HUES48 (cell line): ENCODE measurements at regions not wholly inside any gene's neighbourhood (a gene's known extent, or its start where the extent isn't known, plus 50 kb on each side); places are given as distances from the start of the nearest gene placed in this dataset.

Source experiments
- H3K27ac ChIP-seq: one replicate; pipeline ENCODE4 v1.7.0; 2013; ENCODE audit warnings: low read depth, low read length, inconsistent platforms
- H3K27me3 ChIP-seq: 2 replicates; pipeline ENCODE4 v1.6.1; 2013; ENCODE audit warnings: mild to moderate bottlenecking, low read length; ENCODE audit not compliant: control insufficient read depth, insufficient read depth
- H3K36me3 ChIP-seq: 2 replicates; pipeline ENCODE4 v1.6.1; 2013; ENCODE audit warnings: low read length; ENCODE audit not compliant: control insufficient read depth, insufficient read depth
- H3K4me1 ChIP-seq: 2 replicates; pipeline ENCODE4 v1.6.1; 2013; ENCODE audit warnings: mild to moderate bottlenecking, low read length; ENCODE audit not compliant: control insufficient read depth, insufficient read depth
- H3K4me3 ChIP-seq: 2 replicates; pipeline ENCODE4 v1.5.1; 2013; ENCODE audit warnings: mild to moderate bottlenecking, low read depth, low read length
- H3K9ac ChIP-seq: 2 replicates; pipeline ENCODE4 v1.6.1; 2013; ENCODE audit warnings: mild to moderate bottlenecking, low read depth, low read length, moderate library complexity
- H3K9me3 ChIP-seq: 2 replicates; pipeline ENCODE4 v1.6.1; 2013; ENCODE audit warnings: low read length; ENCODE audit not compliant: control insufficient read depth, insufficient read depth

DNA sequence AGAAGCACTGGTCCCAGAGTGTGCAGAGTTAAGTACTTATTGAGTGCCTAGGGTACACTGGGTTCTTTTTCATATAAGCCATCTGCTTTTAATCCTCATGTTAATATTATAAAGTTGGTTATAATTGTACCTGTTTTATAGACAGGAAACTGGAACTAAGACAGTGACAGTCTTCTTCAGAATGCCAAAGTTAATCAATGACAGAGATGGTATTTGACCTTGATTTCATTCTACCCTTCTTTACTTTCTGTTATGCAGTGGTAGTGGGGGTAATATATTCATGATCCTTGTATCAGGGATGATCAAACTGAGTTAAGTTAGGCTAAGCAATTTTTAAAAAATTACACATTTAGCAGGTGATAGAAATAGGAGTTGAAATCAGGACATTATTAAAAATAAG is 108.6 kb upstream of the GOT2 start:
- Histone ChIP-seq H3K4me3 (no peak overlapping the region), H3K9ac (no peak overlapping the region), H3K9me3 (no peaks in the 10 kb centered on the region), H3K36me3 (no peaks in the 10 kb centered on the region), H3K27me3 (no peaks in the 10 kb centered on the region), H3K4me1 (peaks cover under 1% of the 10 kb centered on the region; the same call in 1 of the 2 replicates), H3K27ac (no peak overlapping the region)

DNA sequence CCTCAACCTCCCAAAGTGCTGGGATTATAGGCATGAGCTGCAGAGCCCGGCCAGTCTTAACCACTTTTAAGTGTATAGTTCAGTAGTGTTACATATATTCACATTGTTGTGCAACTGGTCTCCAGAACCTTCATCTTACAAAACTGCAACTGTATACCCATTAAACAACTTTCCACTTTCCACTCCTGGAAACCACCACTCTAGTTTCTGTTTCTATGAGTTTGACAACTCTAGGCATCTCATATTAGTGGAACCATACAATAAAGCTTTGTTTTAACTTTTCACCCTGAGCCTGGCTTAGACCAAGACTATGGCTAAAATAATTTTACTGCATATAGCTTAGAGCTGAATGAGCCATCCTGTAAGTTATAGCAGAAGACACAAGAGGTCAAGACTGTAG is 108.0 kb upstream of the GOT2 start:
- H3K36me3 ChIP-seq = no peaks in the 10 kb centered on the region
- H3K4me1 ChIP-seq = no peaks in the 10 kb centered on the region
- H3K4me3 ChIP-seq = no peak overlapping the region
- no peaks in the 10 kb centered on the region for H3K9me3 ChIP-seq
- H3K27ac ChIP-seq = no peak overlapping the region
- H3K27me3 ChIP-seq = no peaks in the 10 kb centered on the region
- H3K9ac ChIP-seq = no peak overlapping the region

DNA sequence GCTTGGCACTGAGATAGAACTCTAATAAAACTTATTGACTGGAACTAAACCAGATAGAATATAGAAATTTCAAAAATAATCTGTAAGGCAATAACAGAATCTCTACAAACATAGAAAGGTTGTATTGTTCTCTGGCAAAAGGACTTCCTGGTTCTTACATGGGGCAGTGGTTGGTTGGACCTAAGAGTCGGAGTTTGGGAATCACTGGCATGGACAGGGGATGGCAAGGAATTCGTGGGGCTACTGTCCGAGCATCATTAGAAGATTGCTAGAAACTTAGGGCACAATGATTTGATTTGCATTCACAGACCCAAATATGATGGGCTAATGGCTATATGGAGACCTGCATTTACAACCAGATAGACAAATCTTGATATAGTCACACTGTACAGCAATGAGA is 103.8 kb upstream of the GOT2 start:
- Histone ChIP-seq H3K4me3 (no peak overlapping the region), H3K27ac (no peak overlapping the region), H3K36me3 (no peaks in the 10 kb centered on the region), H3K9me3 (no peaks in the 10 kb centered on the region), H3K27me3 (no peaks in the 10 kb centered on the region), H3K9ac (no peak overlapping the region), H3K4me1 (peaks cover 9% of the 10 kb centered on the region)

DNA sequence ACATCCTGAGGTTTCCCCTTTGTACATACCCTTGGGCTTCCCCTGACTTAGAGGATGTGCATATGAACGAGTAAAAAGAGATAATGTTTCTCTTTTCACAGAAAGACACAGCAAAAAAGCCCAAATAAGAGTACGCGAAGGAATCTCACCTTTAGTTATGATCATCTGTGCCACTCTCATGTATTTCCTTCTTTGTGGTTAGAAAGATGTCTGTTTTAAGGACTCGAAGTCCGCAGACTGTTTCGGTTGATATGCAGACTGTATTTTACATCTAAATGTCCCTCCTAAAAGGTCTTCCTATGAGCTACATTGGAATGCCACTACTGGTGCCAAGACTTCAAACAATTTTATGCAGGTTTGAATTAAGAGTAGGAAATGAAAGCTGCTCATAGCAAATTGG is 102.3 kb upstream of the GOT2 start:
- Histone ChIP-seq H3K27ac (no peak overlapping the region), H3K27me3 (no peaks in the 10 kb centered on the region), H3K9me3 (no peaks in the 10 kb centered on the region), H3K36me3 (no peaks in the 10 kb centered on the region), H3K9ac (no peak overlapping the region), H3K4me1 (peaks cover 9% of the 10 kb centered on the region), H3K4me3 (no peak overlapping the region)

DNA sequence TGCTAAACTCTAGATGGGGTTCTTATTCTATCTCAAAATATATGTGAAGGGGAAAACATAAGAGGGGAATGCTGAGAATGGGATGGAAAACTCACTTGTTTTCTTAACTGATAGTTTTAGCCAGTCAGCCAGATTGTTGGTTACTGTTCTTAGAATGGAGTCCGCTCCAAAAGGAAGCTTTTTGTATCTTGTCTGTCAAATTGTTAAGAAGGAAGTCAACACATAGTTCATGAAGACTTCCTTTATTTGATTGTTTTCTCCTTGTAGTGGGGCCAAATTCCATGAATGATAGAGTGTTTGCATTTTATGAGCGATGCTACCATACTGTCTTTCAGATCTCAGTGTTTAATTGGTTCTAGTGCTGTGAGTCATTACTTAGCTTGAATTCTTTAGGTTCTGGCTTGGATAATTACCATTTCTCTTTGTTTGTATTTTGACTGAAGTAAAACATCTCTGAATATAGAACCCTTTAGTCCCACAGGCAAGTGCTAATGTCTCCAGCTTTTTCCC is 98.3 kb upstream of the GOT2 start:
- Histone ChIP-seq H3K27me3 (no peaks in the 10 kb centered on the region), H3K4me3 (no peak overlapping the region), H3K27ac (no peak overlapping the region), H3K9me3 (no peaks in the 10 kb centered on the region), H3K4me1 (peaks cover 9% of the 10 kb centered on the region), H3K36me3 (no peaks in the 10 kb centered on the region), H3K9ac (no peak overlapping the region)

DNA sequence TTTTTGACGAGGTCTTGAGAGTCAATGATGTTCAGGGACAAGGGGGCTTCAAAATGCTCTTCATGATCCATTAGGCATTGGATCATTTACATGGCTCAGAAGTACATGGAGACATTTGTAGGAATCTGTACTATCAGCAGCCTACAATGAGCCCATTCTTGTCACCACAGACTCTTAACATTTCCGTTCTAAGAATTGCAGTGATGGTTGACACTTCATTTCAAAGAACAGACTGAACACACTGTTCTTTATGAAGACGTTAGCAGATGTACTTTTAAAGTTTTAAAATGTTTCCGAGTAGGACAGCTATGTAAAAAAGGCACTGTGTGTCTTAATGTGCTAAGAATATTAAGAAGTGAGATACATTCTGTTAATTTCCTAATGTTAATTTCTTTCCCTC is 97.3 kb upstream of the GOT2 start:
- peaks cover 2% of the 10 kb centered on the region; the same call in 1 of the 2 replicates for H3K4me1 ChIP-seq
- no peaks in the 10 kb centered on the region for H3K36me3 ChIP-seq

DNA sequence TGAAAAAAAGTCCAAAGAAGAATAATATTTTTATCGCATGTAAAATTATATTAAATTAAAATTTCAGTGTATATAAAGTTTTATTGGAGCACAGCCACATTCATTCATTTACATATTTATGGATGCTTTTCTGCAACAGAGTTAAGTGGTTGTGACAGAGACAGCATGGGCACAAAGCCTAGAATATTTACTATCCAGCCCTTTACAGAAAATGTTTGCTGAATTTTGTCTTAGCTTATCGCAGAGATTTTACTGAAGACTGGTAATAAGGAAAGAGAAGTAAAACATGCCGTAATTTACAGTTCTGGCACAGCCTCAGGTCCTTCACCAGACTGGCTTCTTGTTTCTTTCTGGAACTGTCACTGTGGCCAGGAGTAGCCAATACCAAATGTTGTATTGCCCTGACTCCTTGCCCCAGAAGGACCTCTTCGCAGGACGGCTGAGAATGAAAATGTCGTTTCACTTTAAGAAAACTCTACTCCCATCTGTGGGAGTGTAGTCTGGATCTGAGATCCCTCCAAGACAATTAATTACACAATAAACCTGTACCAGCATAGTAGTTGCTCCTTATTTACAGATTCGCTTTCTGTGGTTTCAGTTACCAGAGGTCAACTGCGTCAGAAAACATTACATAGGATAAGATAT is 94.9 kb upstream of the GOT2 start:
- Histone ChIP-seq H3K27me3 (no peaks in the 10 kb centered on the region), H3K27ac (no peak overlapping the region), H3K9me3 (no peaks in the 10 kb centered on the region), H3K4me3 (no peak overlapping the region), H3K9ac (no peak overlapping the region), H3K36me3 (no peaks in the 10 kb centered on the region), H3K4me1 (no peaks in the 10 kb centered on the region)

More for the DNA sequence above, 97.3 kb upstream of the GOT2 start:
- H3K4me3 ChIP-seq = no peak overlapping the region
- H3K27ac ChIP-seq = no peak overlapping the region
- H3K9ac ChIP-seq = no peak overlapping the region
- H3K9me3 ChIP-seq = no peaks in the 10 kb centered on the region
- no peaks in the 10 kb centered on the region for H3K27me3 ChIP-seq

DNA sequence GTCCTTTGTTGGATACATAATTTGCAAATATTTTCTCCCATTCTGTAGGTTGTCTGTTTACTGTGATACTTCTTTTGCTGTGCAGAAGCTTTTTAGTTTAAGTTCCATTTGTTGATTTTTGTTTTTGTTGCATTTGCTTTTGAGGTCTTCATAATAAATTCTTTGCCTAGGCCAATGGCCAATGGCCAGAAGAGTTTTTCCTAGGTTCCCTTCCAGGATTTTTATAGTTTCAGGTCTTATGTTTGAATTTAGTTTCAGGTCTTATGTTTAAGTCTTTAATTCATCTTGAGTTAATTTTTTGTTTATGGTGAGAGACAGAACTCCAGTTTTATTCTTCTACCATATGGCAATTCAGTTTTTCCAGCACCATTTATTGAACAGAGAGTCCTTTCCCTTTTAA is 90.1 kb upstream of the GOT2 start:
- H3K9ac ChIP-seq = no peak overlapping the region

DNA sequence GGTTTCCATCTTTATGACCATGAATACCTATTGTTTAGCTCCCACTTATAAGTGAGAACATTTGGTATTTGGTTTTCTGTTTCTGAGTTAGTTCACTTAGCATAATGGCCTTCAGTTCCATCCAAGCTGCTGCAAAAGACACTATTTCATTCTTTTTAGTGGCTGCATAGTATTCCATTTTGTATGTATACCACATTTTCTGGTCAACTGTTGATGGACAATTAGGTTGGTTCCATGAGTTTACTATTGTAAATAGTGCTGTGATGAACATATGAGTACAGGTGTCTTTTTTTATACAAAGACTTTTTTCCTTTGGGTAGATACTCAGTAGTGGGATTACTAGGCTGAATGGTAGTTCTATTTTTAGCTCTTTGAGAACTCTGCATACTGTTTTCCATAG is 87.8 kb upstream of the GOT2 start:
- Histone ChIP-seq H3K9me3 (no peaks in the 10 kb centered on the region), H3K27me3 (no peaks in the 10 kb centered on the region), H3K27ac (no peak overlapping the region), H3K4me3 (no peak overlapping the region), H3K4me1 (no peaks in the 10 kb centered on the region), H3K9ac (no peak overlapping the region), H3K36me3 (no peaks in the 10 kb centered on the region)

More for the DNA sequence above, 90.1 kb upstream of the GOT2 start:
- Histone ChIP-seq H3K27me3 (no peaks in the 10 kb centered on the region), H3K4me3 (no peak overlapping the region), H3K27ac (no peak overlapping the region), H3K4me1 (no peaks in the 10 kb centered on the region), H3K36me3 (no peaks in the 10 kb centered on the region), H3K9me3 (no peaks in the 10 kb centered on the region)

DNA sequence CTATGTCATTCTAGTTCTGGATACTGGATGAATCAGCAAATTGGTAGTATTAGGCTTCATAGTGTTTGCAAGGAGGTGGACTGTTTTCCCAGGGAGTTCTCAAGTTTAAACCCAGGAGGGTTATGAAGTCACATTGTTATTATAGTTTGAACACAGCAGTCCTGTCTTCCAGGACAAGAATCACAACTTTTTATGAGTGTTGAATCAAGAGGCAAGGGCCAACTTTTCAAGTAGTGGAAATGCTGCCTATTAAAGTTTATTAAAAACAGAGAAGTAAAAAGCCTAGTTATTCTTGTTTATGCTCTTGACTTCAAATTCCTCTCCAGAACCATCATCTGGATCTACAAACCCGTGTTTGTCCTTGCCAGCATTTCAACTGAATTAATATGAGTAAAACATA is 86.3 kb upstream of the GOT2 start:
- H3K27ac ChIP-seq = no peak overlapping the region
- H3K4me1 ChIP-seq = no peaks in the 10 kb centered on the region

DNA sequence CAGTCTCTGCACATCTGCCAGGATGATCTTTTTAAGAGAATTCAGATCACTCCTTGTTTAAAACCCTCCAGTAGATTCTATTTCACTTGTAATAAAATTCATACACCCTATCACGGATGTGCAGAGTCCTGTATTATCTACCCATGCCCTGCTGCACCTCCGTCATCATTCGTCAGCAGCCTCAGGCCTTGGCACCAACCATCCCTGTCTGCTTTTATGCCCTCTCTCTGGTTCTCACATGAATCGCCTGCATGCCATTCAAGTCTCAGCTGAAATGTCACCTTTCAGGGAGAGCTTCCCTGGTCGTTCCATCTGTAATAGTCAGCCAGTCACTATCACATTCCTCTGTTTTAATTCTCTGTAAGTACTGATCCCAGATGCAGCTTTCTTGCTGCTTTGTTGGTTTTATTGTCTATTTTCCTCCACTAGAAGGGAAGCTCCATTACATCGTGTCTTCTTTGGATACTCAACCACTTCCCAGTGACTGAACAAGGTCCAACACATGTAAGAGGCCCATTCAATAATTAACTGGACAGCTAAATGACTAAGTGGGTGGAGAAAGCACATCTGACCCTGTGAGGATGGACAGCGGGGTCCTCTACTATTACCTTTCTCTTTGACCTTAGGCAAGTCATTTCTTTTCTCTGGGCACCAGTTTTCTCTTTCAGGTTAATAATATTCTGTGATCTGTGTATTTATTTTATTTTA is 81.2 kb upstream of the GOT2 start:
- H3K27ac ChIP-seq = no peak overlapping the region
- no peak overlapping the region for H3K9ac ChIP-seq
- H3K4me1 ChIP-seq = no peaks in the 10 kb centered on the region
- no peaks in the 10 kb centered on the region for H3K27me3 ChIP-seq
- H3K9me3 ChIP-seq = no peaks in the 10 kb centered on the region
- H3K4me3 ChIP-seq = no peak overlapping the region
- H3K36me3 ChIP-seq = no peaks in the 10 kb centered on the region

More for the DNA sequence above, 86.3 kb upstream of the GOT2 start:
- H3K36me3 ChIP-seq = no peaks in the 10 kb centered on the region
- H3K9ac ChIP-seq = no peak overlapping the region
- no peak overlapping the region for H3K4me3 ChIP-seq
- H3K27me3 ChIP-seq = no peaks in the 10 kb centered on the region
- H3K9me3 ChIP-seq = no peaks in the 10 kb centered on the region
